CD14-positive monocyte (primary cell): ENCODE measurements at regions not wholly inside any gene's neighbourhood (a gene's known extent, or its start where the extent isn't known, plus 50 kb on each side); places are given as distances from the start of the nearest gene placed in this dataset.

Source experiments
- DNase-seq, 3 donors: peaks; one replicate each; pipeline ENCODE4 v3.0.0-alpha.2; 2011 to 2022
- H2AFZ ChIP-seq: 2 replicates; pipeline ENCODE4 v1.6.0; 2012; ENCODE audit warnings: mild to moderate bottlenecking, low read depth, low read length, inconsistent platforms; ENCODE audit not compliant: insufficient read depth, poor library complexity, severe bottlenecking
- H3K27ac ChIP-seq, 2 donors: 1 replicate in 1 of 2; 2 replicates in 1 of 2; pipeline ENCODE4 v1.5.1; 2012 to 2013; ENCODE audit warnings: low read length in 2 of 2, control low read depth in 1 of 2, inconsistent platforms in 1 of 2, low read depth in 1 of 2, mild to moderate bottlenecking in 1 of 2
- H3K27me3 ChIP-seq, 2 donors: one replicate each; pipeline versions ENCODE4 v1.6.0 to v1.6.1; 2011 to 2013; ENCODE audit warnings: low read length in 2 of 2; ENCODE audit not compliant: control insufficient read depth in 2 of 2, insufficient read depth in 2 of 2
- H3K36me3 ChIP-seq, 2 donors: replicated peaks in 1 of 2; 1 replicate in 1 of 2; 2 replicates in 1 of 2; pipeline versions ENCODE4 v1.5.1 to v1.6.1; 2012 to 2013; ENCODE audit warnings: low read length in 2 of 2, control low read depth in 1 of 2, inconsistent platforms in 1 of 2, mild to moderate bottlenecking in 1 of 2; ENCODE audit not compliant: insufficient read depth in 2 of 2, control insufficient read depth in 1 of 2
- H3K4me1 ChIP-seq, 2 donors: 1 replicate in 1 of 2; 2 replicates in 1 of 2; pipeline versions ENCODE4 v1.5.1 to v1.6.1; 2012 to 2013; ENCODE audit warnings: low read length in 2 of 2, control low read depth in 1 of 2, inconsistent platforms in 1 of 2, mild to moderate bottlenecking in 1 of 2, moderate library complexity in 1 of 2; ENCODE audit not compliant: insufficient read depth in 2 of 2, control insufficient read depth in 1 of 2
- H3K4me2 ChIP-seq: replicated peaks from 2 replicates; pipeline ENCODE3; 2012; ENCODE audit warnings: low read length, moderate library complexity, mild to moderate bottlenecking; ENCODE audit not compliant: poor library complexity, severe bottlenecking; ENCODE audit errors: extremely low read depth
- H3K4me3 ChIP-seq, 3 experiments: fragments of 200-600 bp in 1 of 3; sonication (generic) in 1 of 3; replicated peaks in 1 of 3; 1 replicate in 2 of 3; 2 replicates in 1 of 3; pipeline ENCODE4 v1.5.1; 2011 to 2013; ENCODE audit warnings: low read length in 3 of 3, mild to moderate bottlenecking in 3 of 3, control low read depth in 2 of 3, low read depth in 2 of 3, inconsistent platforms in 1 of 3, moderate library complexity in 1 of 3
- H3K79me2 ChIP-seq: 2 replicates; pipeline ENCODE4 v1.6.0; 2012; ENCODE audit warnings: mild to moderate bottlenecking, control low read depth, inconsistent platforms, low read length, moderate library complexity; ENCODE audit not compliant: insufficient read depth
- H3K9ac ChIP-seq: 2 replicates; pipeline ENCODE4 v1.6.0; 2017; ENCODE audit warnings: low read length, mild to moderate bottlenecking; ENCODE audit not compliant: insufficient read depth, poor library complexity, severe bottlenecking
- H3K9me3 ChIP-seq, 2 donors: replicated peaks in 1 of 2; 1 replicate in 1 of 2; 2 replicates in 1 of 2; pipeline versions ENCODE4 v1.5.1 to v1.6.1; 2012 to 2013; ENCODE audit warnings: low read length in 2 of 2, control low read depth in 1 of 2; ENCODE audit not compliant: control insufficient read depth in 1 of 2, insufficient read depth in 1 of 2
- H4K20me1 ChIP-seq: 2 replicates; pipeline ENCODE4 v1.6.0; 2012; ENCODE audit warnings: mild to moderate bottlenecking, low read length, control low read depth, moderate library complexity; ENCODE audit not compliant: insufficient read depth
- H3K27ac Mint-ChIP-seq, 7 donors: one replicate each; pipeline ENCODE4 v1.8.0; 2020; ENCODE audit warnings: mild to moderate bottlenecking in 7 of 7, mixed read lengths in 7 of 7, moderate library complexity in 6 of 7, inconsistent platforms in 2 of 7
- H3K27me3 Mint-ChIP-seq, 3 donors: one replicate each; pipeline ENCODE4 v1.8.0; 2021 to 2022; ENCODE audit warnings: low read depth in 3 of 3, mild to moderate bottlenecking in 3 of 3, mixed read lengths in 3 of 3, moderate library complexity in 3 of 3, inconsistent platforms in 1 of 3
- H3K36me3 Mint-ChIP-seq, 2 donors: one replicate each; pipeline ENCODE4 v1.8.0; 2020; ENCODE audit warnings: mixed read lengths in 2 of 2, inconsistent platforms in 1 of 2, mild to moderate bottlenecking in 1 of 2
- H3K4me1 Mint-ChIP-seq: one replicate; pipeline ENCODE4 v1.8.0; 2020; ENCODE audit warnings: mild to moderate bottlenecking, mixed read lengths
- H3K4me3 Mint-ChIP-seq, 2 donors: one replicate each; pipeline ENCODE4 v1.8.0; 2020; ENCODE audit warnings: mild to moderate bottlenecking in 2 of 2, mixed read lengths in 2 of 2, moderate library complexity in 1 of 2
- H3K9me3 Mint-ChIP-seq, 7 donors: one replicate each; pipeline ENCODE4 v1.8.0; 2020 to 2022; ENCODE audit warnings: mixed read lengths in 7 of 7, mild to moderate bottlenecking in 6 of 7, moderate library complexity in 6 of 7, inconsistent platforms in 2 of 7
- CTCF ChIP-seq: fragments of 200-600 bp; IDR thresholded peaks from one replicate; pipeline ENCODE4 v1.8.0; 2022; ENCODE audit warnings: antibody characterized with exemption, mild to moderate bottlenecking
- WGBS: methylation state at CpG from one replicate; pipeline ENCODE4 v1.1.5; 2013; ENCODE audit warnings: missing lambda C conversion rate; ENCODE audit not compliant: insufficient coverage; 5-methylcytosine and 5-hydroxymethylcytosine counted together
- intact Hi-C, 2 donors: fragments of 100-400 bp; cut with micrococcal nuclease; formaldehyde crosslinking; loops; one replicate each; pipeline versions ENCODE4 v1.15.0 to v1.15.1; 2023

- no peak overlapping the region for H3K27ac ChIP-seq
- DNase-seq, result no peak
- no peaks in the 10 kb centered on the region for H3K36me3 Mint-ChIP-seq
- no peak for TF ChIP-seq CTCF
- H3K9me3 ChIP-seq, result no peaks in the 10 kb centered on the region
- 81% methylated on average over 2 of the region's 3 CpGs for WGBS
- H4K20me1 ChIP-seq, result no peaks in the 10 kb centered on the region
- no peak overlapping the region for H3K4me2 ChIP-seq
- no peaks in the 10 kb centered on the region for H3K4me1 ChIP-seq
- no peak overlapping the region for H3K9ac ChIP-seq
- no peaks in the 10 kb centered on the region for H3K27me3 Mint-ChIP-seq
- H3K79me2 ChIP-seq, result no peaks in the 10 kb centered on the region
- intact Hi-C loops, result no loop called here
- H2AFZ ChIP-seq, result no peak overlapping the region
- H3K27me3 ChIP-seq, result no peaks in the 10 kb centered on the region
- H3K4me3 Mint-ChIP-seq, result no peak overlapping the region
- no peaks in the 10 kb centered on the region for H3K36me3 ChIP-seq
- no peak overlapping the region for H3K27ac Mint-ChIP-seq
- no peak overlapping the region for H3K4me3 ChIP-seq
- H3K4me1 Mint-ChIP-seq, result no peaks in the 10 kb centered on the region
- peaks cover 0 to 3% (median 0%) of the 10 kb centered on the region in 7 donors for H3K9me3 Mint-ChIP-seq
These were observed 487.7 kb upstream of the NOVA1 start for GRCh38 chr14:27085500-27085899.

GRCh38 chr14:27090716-27091115 lies 492.9 kb upstream of the NOVA1 start:
- DNase-seq, result no peak
- H3K27ac ChIP-seq, result no peak overlapping the region
- Mint-ChIP-seq H3K4me3 (no peak overlapping the region), H3K27ac (no peak overlapping the region), H3K4me1 (no peaks in the 10 kb centered on the region), H3K27me3 (no peaks in the 10 kb centered on the region), H3K9me3 (peaks cover 0 to 2% (median 0%) of the 10 kb centered on the region in 7 donors), H3K36me3 (no peaks in the 10 kb centered on the region)
- H3K79me2 ChIP-seq, result no peaks in the 10 kb centered on the region
- H4K20me1 ChIP-seq, result no peaks in the 10 kb centered on the region
- H3K9ac ChIP-seq, result no peak overlapping the region
- intact Hi-C loops, result no loop called here
- no peak overlapping the region for H3K4me2 ChIP-seq
- no peaks in the 10 kb centered on the region for H3K36me3 ChIP-seq
- no peak for TF ChIP-seq CTCF
- no peak overlapping the region for H3K4me3 ChIP-seq
- H3K9me3 ChIP-seq, result no peaks in the 10 kb centered on the region
- WGBS, result no CpG with 5 or more reads among the region's 3 CpGs
- H3K4me1 ChIP-seq, result no peaks in the 10 kb centered on the region
- no peaks in the 10 kb centered on the region for H3K27me3 ChIP-seq
- no peak overlapping the region for H2AFZ ChIP-seq
